HG03159 (cell line): ENCODE measurements at regions not wholly inside any gene's neighbourhood (a gene's known extent, or its start where the extent isn't known, plus 50 kb on each side); places are given as distances from the start of the nearest gene placed in this dataset.

Experiments
- ATAC-seq: cut with Tn5 transposase; IDR thresholded peaks from one replicate; pipeline ENCODE4 v1.9.1; 2021; ENCODE audit warnings: mild to moderate bottlenecking, moderate library complexity; ENCODE audit not compliant: unreplicated experiment

GRCh38 chr21:41073558-41073957 lies 94.4 kb upstream of the BACE2 start:
- no peak for ATAC-seq

- no peak for ATAC-seq
These were observed 93.4 kb upstream of the BACE2 start for GRCh38 chr21:41074396-41075184.

GRCh38 chr21:41075656-41076055 lies 92.3 kb upstream of the BACE2 start:
- ATAC-seq, result no peak

- ATAC-seq, result no peak
These were observed 91.9 kb upstream of the BACE2 start for GRCh38 chr21:41076064-41076463.

GRCh38 chr21:41079159-41079558 lies 88.8 kb upstream of the BACE2 start:
- no peak for ATAC-seq

GRCh38 chr21:41080485-41081121 lies 87.4 kb upstream of the BACE2 start:
- no peak for ATAC-seq

- no peak for ATAC-seq
These were observed 81.4 kb upstream of the BACE2 start for GRCh38 chr21:41086569-41086968.

GRCh38 chr21:41090981-41091380 lies 77.0 kb upstream of the BACE2 start:
- ATAC-seq, result no peak

GRCh38 chr21:41091616-41092015 lies 76.3 kb upstream of the BACE2 start:
- no peak for ATAC-seq

- no peak for ATAC-seq
These were observed 75.6 kb upstream of the BACE2 start for GRCh38 chr21:41092312-41092711.

- ATAC-seq, result no peak
These were observed 72.0 kb upstream of the BACE2 start for GRCh38 chr21:41095983-41096382.

GRCh38 chr21:41098076-41098475 lies 69.9 kb upstream of the BACE2 start:
- ATAC-seq, result no peak

GRCh38 chr21:41098481-41099042 lies 69.4 kb upstream of the BACE2 start:
- no peak for ATAC-seq

GRCh38 chr21:41100826-41101550 lies 67.0 kb upstream of the BACE2 start:
- no peak for ATAC-seq

- ATAC-seq, result no peak
These were observed 65.7 kb upstream of the BACE2 start for GRCh38 chr21:41102281-41102680.

- no peak for ATAC-seq
These were observed 60.4 kb upstream of the BACE2 start for GRCh38 chr21:41107602-41108001.

GRCh38 chr21:41108668-41109585 lies 59.0 kb upstream of the BACE2 start:
- ATAC-seq, result no peak

- ATAC-seq, result no peak
These were observed 57.8 kb upstream of the BACE2 start for GRCh38 chr21:41110161-41110560.

GRCh38 chr21:41110664-41111063 lies 57.3 kb upstream of the BACE2 start:
- ATAC-seq, result no peak

- no peak for ATAC-seq
These were observed 56.3 kb upstream of the BACE2 start for GRCh38 chr21:41111681-41112080.
